ES-I3 (cell line): ENCODE measurements at regions not wholly inside any gene's neighbourhood (a gene's known extent, or its start where the extent isn't known, plus 50 kb on each side); places are given as distances from the start of the nearest gene placed in this dataset.

ENCODE experiments used
- H3K36me3 ChIP-seq: 2 replicates; pipeline ENCODE4 v1.6.1; 2013; ENCODE audit warnings: mild to moderate bottlenecking, low read length, control low read depth, moderate library complexity; ENCODE audit not compliant: insufficient read depth
- H3K4me1 ChIP-seq: 2 replicates; pipeline ENCODE4 v1.6.1; 2013; ENCODE audit warnings: mild to moderate bottlenecking, control low read depth, low read length; ENCODE audit not compliant: insufficient read depth
- H3K9ac ChIP-seq: 2 replicates; pipeline ENCODE4 v1.6.1; 2013; ENCODE audit warnings: low read depth, mild to moderate bottlenecking, low read length, moderate library complexity
- H3K9me3 ChIP-seq: 2 replicates; pipeline ENCODE4 v1.6.1; 2013; ENCODE audit warnings: mild to moderate bottlenecking, low read length, moderate library complexity; ENCODE audit not compliant: control insufficient read depth, insufficient read depth

DNA sequence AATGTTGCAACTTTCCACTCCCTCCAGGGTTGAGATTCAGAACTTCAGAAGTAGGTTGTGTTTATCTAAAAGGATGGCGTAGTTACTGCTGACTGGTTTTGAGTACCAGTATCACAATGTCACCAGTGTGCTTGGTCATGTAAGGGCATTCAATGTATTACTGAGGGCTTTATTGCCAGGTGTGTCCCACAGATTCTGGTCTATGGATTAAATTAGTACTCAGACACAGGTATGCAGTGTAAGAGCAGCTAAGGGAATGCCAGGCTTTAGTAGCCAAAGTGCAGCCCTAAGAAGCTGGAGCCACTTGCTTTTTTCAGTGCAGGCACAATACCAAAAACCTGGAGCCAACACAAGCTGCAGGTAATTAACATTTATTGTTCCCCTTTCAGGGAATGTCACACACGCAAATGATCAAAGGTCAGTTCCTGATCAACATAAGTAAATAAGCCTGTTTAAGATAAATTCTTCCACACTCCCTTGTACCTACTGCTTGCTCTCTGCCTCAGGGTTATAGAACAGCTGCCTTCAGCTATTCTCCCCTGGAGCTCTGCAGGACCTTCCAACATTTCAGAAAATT lies 130.1 kb upstream of the ZNF91 start:
- no peaks in the 10 kb centered on the region for H3K36me3 ChIP-seq
- H3K9ac ChIP-seq, result no peak overlapping the region
- H3K4me1 ChIP-seq, result no peaks in the 10 kb centered on the region
- no peaks in the 10 kb centered on the region for H3K9me3 ChIP-seq

- H3K36me3 ChIP-seq, result no peaks in the 10 kb centered on the region
- H3K9me3 ChIP-seq, result no peaks in the 10 kb centered on the region
- H3K4me1 ChIP-seq, result no peaks in the 10 kb centered on the region
- H3K9ac ChIP-seq, result no peak overlapping the region
Measured at GRCh38 chr19:23523863-23524262, 128.6 kb upstream of the ZNF91 start.

DNA sequence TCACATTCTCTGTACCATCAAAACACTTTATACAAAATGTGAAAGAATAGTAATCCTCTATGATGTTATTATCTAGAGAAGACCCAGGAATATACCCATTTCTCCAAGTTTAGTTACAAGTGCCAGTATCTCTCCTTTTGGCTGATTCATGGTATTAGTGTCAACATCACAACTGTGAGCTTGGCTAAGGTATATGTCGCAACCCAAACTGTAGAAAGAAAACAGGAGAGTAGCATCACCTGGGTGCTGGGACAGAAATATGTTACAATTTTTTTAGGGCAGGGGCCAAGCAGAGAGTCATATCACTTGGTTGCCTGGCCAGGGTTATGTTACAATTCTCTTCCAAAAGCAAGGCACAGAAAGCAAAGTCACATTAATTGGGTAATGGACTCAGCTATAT lies 127.2 kb upstream of the ZNF91 start:
- no peaks in the 10 kb centered on the region for H3K9me3 ChIP-seq
- H3K36me3 ChIP-seq, result no peaks in the 10 kb centered on the region
- no peaks in the 10 kb centered on the region for H3K4me1 ChIP-seq
- H3K9ac ChIP-seq, result no peak overlapping the region

DNA sequence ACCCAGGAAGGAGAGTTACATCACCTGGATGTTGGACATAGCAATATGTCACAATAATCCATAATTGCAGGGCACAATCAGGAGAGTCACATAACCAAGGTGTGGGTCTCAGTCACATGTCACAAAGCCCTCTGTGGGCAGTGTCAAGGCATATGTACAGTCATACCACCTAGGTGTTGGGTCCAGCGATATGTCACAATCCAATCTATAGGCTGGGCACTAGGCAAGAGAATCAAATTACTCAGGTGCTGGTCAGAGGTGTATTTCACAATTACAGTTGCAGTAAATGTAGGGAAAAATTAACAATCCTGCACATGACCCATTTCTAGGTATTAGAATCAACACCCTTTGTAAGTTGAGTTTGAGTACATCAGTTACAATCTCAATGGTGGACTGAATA lies 126.2 kb upstream of the ZNF91 start:
- H3K4me1 ChIP-seq, result no peaks in the 10 kb centered on the region
- H3K9me3 ChIP-seq, result no peaks in the 10 kb centered on the region
- no peaks in the 10 kb centered on the region for H3K36me3 ChIP-seq

DNA sequence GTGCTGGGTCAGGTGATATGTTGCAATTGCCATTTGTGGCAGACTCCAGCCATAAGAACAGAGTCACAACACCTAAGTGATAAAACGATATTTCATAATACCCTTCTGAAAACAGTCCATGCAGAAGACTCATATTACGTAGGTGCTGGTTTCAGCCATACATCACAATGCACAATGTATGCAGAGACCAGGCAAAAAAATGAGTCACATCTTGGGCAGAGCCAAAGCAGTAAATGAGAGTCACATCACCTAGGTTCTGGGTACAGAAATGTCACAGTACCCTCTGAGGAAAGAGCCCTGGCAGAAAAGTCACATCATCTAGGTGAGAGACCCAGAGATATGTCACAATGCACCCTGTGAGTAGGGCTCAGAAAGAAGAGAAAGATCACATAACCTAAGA lies 125.2 kb upstream of the ZNF91 start:
- Histone ChIP-seq H3K9me3 (no peaks in the 10 kb centered on the region), H3K9ac (no peak overlapping the region), H3K36me3 (no peaks in the 10 kb centered on the region), H3K4me1 (no peaks in the 10 kb centered on the region)

More for the DNA sequence above, 126.2 kb upstream of the ZNF91 start:
- H3K9ac ChIP-seq, result no peak overlapping the region

- H3K9me3 ChIP-seq, result no peaks in the 10 kb centered on the region
- H3K4me1 ChIP-seq, result no peaks in the 10 kb centered on the region
- H3K9ac ChIP-seq, result no peak overlapping the region
- no peaks in the 10 kb centered on the region for H3K36me3 ChIP-seq
Measured at GRCh38 chr19:23519031-23519430, 123.8 kb upstream of the ZNF91 start.

- H3K9me3 ChIP-seq, result no peaks in the 10 kb centered on the region; the same call in 1 of the 2 replicates
- no peaks in the 10 kb centered on the region for H3K4me1 ChIP-seq
- no peak overlapping the region for H3K9ac ChIP-seq
- H3K36me3 ChIP-seq, result no peaks in the 10 kb centered on the region
Measured at GRCh38 chr19:23516266-23516665, 121.0 kb upstream of the ZNF91 start.

- H3K4me1 ChIP-seq, result no peaks in the 10 kb centered on the region
- H3K9ac ChIP-seq, result no peak overlapping the region
- H3K9me3 ChIP-seq, result no peaks in the 10 kb centered on the region; the same call in 1 of the 2 replicates
- no peaks in the 10 kb centered on the region for H3K36me3 ChIP-seq
Measured at GRCh38 chr19:23515551-23515950, 120.3 kb upstream of the ZNF91 start.

DNA sequence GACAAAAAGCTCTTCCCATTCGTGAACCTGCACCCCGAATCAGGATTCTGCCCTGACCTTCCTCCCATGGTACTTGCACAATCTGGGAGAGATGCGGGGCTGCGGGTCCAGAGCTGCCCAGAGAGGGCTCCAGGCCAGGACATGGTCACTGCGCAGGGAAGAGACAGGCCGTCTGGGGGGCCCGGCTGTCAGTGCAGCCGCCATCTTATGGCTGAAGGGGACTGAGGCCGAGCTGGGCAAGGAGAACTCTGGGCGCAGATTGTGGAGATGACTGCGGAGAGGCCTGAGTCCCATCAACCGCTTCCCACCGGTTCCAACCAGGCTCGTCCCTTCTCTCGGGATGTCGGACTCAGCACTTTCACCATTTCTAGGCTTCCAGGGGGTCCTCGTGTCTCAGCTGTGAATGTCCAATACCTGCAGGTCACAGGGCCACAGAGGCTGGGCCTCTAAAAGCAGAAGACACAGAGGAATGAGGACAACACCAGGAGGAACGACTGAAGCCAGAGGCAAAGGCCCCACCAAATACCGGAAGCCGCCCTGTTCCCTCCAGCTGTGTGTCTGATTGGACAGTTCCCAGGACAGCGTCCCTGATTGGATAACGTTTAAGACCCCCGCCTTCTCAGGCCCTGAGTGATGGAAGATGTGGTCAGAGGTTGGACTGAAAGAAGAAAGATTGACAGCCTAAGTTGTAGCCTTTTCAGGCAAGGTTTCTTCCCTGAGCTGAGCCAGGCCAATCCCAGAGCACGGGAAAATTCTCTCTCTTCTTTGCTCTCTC lies 117.1 kb upstream of the ZNF91 start:
- no peak overlapping the region for H3K9ac ChIP-seq
- no peaks in the 10 kb centered on the region; the same call in 1 of the 2 replicates for H3K9me3 ChIP-seq
- no peaks in the 10 kb centered on the region for H3K4me1 ChIP-seq
- no peaks in the 10 kb centered on the region for H3K36me3 ChIP-seq

DNA sequence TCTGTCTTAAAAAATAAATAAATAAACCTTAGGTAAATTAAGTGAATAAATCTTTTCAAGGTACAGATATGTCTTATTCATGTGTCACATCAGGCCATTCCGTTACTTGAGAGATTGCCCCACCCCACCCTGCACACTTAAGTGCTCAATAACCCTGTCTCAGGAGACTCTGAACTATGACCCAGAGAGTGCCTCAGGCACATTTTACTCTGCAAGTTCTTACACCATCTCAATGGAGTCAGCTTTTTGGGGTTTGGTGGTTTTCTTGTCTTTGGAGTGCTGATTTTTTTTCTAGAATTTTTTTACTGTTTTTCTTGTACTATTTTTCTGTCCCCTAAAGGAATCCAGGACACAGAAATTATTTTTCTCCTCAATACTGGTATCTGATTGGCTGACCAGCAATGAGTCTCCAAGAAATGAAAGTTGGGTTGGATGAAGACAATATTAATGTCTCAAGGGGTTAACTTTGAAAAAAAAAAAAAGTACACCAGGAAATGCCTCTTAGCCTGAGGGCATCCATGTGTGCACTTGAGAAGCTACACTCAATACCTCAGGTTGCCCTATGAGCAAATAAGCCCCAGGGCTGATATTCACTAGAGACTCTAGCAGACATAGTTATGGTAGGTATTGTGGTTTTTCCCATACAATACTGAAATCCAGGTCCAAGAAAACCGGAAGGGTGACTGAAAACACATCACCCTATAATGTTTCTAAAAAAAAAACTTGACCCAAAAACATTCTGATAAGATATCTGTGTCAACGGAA lies 114.6 kb upstream of the ZNF91 start:
- Histone ChIP-seq H3K4me1 (no peaks in the 10 kb centered on the region), H3K9me3 (no peaks in the 10 kb centered on the region; the same call in 1 of the 2 replicates), H3K36me3 (no peaks in the 10 kb centered on the region), H3K9ac (no peak overlapping the region)

GRCh38 chr19:23507446-23507845 lies 112.2 kb upstream of the ZNF91 start:
- H3K9me3 ChIP-seq, result no peaks in the 10 kb centered on the region
- no peaks in the 10 kb centered on the region for H3K4me1 ChIP-seq
- no peak overlapping the region for H3K9ac ChIP-seq
- H3K36me3 ChIP-seq, result no peaks in the 10 kb centered on the region

GRCh38 chr19:23505738-23506137 lies 110.5 kb upstream of the ZNF91 start:
- Histone ChIP-seq H3K9me3 (no peaks in the 10 kb centered on the region), H3K4me1 (no peaks in the 10 kb centered on the region), H3K36me3 (no peaks in the 10 kb centered on the region), H3K9ac (no peak overlapping the region)

- no peaks in the 10 kb centered on the region for H3K4me1 ChIP-seq
- H3K36me3 ChIP-seq, result no peaks in the 10 kb centered on the region
- H3K9ac ChIP-seq, result no peak overlapping the region
- H3K9me3 ChIP-seq, result no peaks in the 10 kb centered on the region
Measured at GRCh38 chr19:23482829-23483228, 87.6 kb upstream of the ZNF91 start.

DNA sequence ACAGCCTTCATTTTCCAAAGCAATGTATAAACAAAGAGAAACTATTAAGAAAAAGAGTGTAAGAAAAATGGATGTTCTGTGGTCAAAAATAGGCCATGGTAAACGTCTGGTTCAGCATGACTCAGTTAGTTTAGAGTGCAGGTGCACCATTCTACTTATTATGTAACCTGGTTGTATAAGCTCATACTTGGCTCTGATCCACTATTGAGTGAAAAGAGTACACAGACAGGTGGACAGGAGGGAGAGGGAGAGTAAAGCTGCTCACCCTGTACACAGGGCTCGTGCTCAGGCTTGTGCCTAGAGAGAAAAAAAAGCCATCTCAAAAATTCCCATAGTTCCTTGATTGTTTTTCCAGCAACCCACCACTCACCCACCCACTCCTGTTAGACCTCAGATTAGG lies 85.8 kb upstream of the ZNF91 start:
- Histone ChIP-seq H3K9ac (no peak overlapping the region), H3K36me3 (no peaks in the 10 kb centered on the region), H3K9me3 (no peaks in the 10 kb centered on the region), H3K4me1 (no peaks in the 10 kb centered on the region)

DNA sequence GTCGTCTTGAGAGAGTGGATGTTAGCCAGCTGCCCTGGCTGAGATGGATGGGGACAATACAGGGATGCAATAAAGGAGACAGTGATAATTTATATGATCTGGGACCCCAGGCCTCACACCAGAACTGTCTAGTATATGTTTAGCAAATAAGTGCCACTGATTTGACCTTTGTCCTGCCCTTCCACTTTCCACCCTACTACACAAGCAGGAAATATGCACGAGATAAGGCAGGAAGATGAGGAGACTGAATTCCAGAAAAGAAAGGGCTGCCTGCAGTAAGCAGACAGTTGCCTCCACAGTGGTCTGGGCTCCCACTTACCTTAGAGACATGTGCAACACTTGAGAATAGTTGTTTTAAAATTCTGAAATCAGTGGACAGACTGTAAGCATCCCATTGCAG lies 80.2 kb upstream of the ZNF91 start:
- Histone ChIP-seq H3K9me3 (no peaks in the 10 kb centered on the region), H3K36me3 (no peaks in the 10 kb centered on the region), H3K4me1 (no peaks in the 10 kb centered on the region), H3K9ac (no peak overlapping the region)
